Vagina (tissue), 2 donors: ENCODE measurements at regions not wholly inside any gene's neighbourhood (a gene's known extent, or its start where the extent isn't known, plus 50 kb on each side); places are given as distances from the start of the nearest gene placed in this dataset.

ENCODE experiments used
- DNase-seq, 2 donors: peaks; one replicate each; pipeline ENCODE4 v3.0.0-alpha.2; 2017; ENCODE audit errors: extremely low spot score in 2 of 2
- H3K27ac ChIP-seq: fragments of 200-600 bp; sonication (generic); one replicate; pipeline ENCODE4 v1.5.1; 2019
- H3K27me3 ChIP-seq: fragments of 200-600 bp; sonication (generic); one replicate; pipeline ENCODE4 v1.5.1; 2019
- H3K36me3 ChIP-seq, 2 donors: fragments of 200-600 bp; sonication (generic); one replicate each; pipeline ENCODE4 v1.5.1; 2017 to 2019
- H3K4me1 ChIP-seq: fragments of 200-600 bp; sonication (generic); one replicate; pipeline ENCODE4 v1.5.1; 2019
- H3K4me3 ChIP-seq, 2 donors: fragments of 200-600 bp; sonication (generic); 1 replicate in 1 of 2; 2 replicates in 1 of 2; pipeline ENCODE4 v1.5.1; 2016 to 2019
- H3K9me3 ChIP-seq: fragments of 200-600 bp; sonication (generic); one replicate; pipeline ENCODE4 v1.5.1; 2019
- POLR2A ChIP-seq, 2 donors: fragments of 450-650 bp; IDR thresholded peaks; one replicate each; pipeline ENCODE4 v1.6.1; 2017; ENCODE audit warnings: antibody characterized with exemption in 2 of 2, mild to moderate bottlenecking in 2 of 2, moderate library complexity in 2 of 2
- POLR2AphosphoS5 ChIP-seq, 2 donors: sonication (generic); formaldehyde crosslinking; IDR thresholded peaks; one replicate each; pipeline ENCODE4 v1.9.0; 2017; ENCODE audit warnings: antibody characterized with exemption in 2 of 2, mild to moderate bottlenecking in 2 of 2, low read depth in 1 of 2; ENCODE audit not compliant: insufficient read depth in 1 of 2
- intact Hi-C: fragments of 100-400 bp; cut with DNase I; formaldehyde crosslinking; loops from one replicate; pipeline ENCODE4 v1.15.1; 2023
- TF ChIP-seq, protein P1 (sequence below), 3 experiments: fragments of 450-650 bp in 2 of 3; fragments of 200-600 bp in 1 of 3; sonication (generic) in 1 of 3; IDR thresholded peaks; one replicate each; pipeline ENCODE4 v1.5.1; 2017 to 2019; ENCODE audit warnings: antibody characterized with exemption in 3 of 3, mild to moderate bottlenecking in 2 of 3, moderate library complexity in 2 of 3

GRCh38 chr1:187300081-187300480 lies 471.3 kb downstream of the PLA2G4A start:
- H3K27ac ChIP-seq = no peak overlapping the region
- no peaks in the 10 kb centered on the region for H3K4me1 ChIP-seq
- H3K36me3 ChIP-seq = no peaks in the 10 kb centered on the region
- DNase-seq = no peak
- no peaks in the 10 kb centered on the region for H3K9me3 ChIP-seq
- intact Hi-C loops = no loop called here
- no peak overlapping the region for H3K4me3 ChIP-seq
- H3K27me3 ChIP-seq = no peaks in the 10 kb centered on the region
- TF ChIP-seq, protein P1, sequence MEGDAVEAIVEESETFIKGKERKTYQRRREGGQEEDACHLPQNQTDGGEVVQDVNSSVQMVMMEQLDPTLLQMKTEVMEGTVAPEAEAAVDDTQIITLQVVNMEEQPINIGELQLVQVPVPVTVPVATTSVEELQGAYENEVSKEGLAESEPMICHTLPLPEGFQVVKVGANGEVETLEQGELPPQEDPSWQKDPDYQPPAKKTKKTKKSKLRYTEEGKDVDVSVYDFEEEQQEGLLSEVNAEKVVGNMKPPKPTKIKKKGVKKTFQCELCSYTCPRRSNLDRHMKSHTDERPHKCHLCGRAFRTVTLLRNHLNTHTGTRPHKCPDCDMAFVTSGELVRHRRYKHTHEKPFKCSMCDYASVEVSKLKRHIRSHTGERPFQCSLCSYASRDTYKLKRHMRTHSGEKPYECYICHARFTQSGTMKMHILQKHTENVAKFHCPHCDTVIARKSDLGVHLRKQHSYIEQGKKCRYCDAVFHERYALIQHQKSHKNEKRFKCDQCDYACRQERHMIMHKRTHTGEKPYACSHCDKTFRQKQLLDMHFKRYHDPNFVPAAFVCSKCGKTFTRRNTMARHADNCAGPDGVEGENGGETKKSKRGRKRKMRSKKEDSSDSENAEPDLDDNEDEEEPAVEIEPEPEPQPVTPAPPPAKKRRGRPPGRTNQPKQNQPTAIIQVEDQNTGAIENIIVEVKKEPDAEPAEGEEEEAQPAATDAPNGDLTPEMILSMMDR (IDR thresholded peaks at IDR 0.05) = no peak
- TF ChIP-seq POLR2A (IDR thresholded peaks at IDR 0.05) = no peak

GRCh38 chr1:187306710-187307415 lies 478.1 kb downstream of the PLA2G4A start:
- H3K27me3 ChIP-seq = no peaks in the 10 kb centered on the region
- no peaks in the 10 kb centered on the region for H3K9me3 ChIP-seq
- no peak overlapping the region for H3K27ac ChIP-seq
- DNase-seq = no peak
- intact Hi-C loops = no loop called here
- no peaks in the 10 kb centered on the region for H3K36me3 ChIP-seq
- H3K4me3 ChIP-seq = no peak overlapping the region
- TF ChIP-seq, protein P1 (IDR thresholded peaks at IDR 0.05) = no peak
- TF ChIP-seq POLR2A (IDR thresholded peaks at IDR 0.05) (no peak), POLR2AphosphoS5 (IDR thresholded peaks at IDR 0.05; ENCODE audit: insufficient read depth in 1 of 2, low read depth in 1 of 2) (no peak)
- no peaks in the 10 kb centered on the region for H3K4me1 ChIP-seq

DNA sequence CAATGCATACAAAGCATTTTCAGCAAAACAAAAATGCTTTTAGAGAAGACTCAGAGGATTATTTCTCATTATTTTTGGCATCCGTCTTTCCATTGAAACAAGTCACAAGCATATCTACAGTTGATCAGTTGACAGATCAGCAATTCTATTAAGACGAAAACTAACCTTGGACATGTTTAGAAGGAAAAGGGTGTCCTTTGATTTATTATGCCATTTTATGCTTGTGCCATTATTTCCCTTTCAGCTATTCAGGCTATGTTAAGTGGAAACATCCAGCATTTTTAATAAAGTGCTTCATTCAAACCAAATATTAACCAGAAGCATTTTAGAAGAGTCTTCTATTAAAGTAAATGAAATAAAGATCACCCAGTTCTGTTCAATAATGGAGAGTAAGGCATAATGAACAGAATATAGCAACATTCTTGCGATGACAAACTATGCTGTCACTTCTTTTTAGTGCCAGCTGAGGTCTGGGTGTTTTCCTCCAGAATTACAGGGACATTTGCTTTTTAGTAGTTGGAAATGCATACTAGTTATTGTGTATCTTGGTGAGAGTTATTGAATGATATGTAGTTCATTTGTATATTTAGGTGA lies 481.4 kb downstream of the PLA2G4A start:
- TF ChIP-seq, protein P1 (IDR thresholded peaks at IDR 0.05) = no peak
- TF ChIP-seq POLR2A (IDR thresholded peaks at IDR 0.05) = no peak
- no peak for TF ChIP-seq POLR2AphosphoS5 (IDR thresholded peaks at IDR 0.05; ENCODE audit: insufficient read depth in 1 of 2, low read depth in 1 of 2)
- no peaks in the 10 kb centered on the region for H3K9me3 ChIP-seq
- no peak overlapping the region for H3K4me3 ChIP-seq
- H3K4me1 ChIP-seq = no peaks in the 10 kb centered on the region
- no peak for DNase-seq
- H3K36me3 ChIP-seq = no peaks in the 10 kb centered on the region
- intact Hi-C loops = no loop called here
- H3K27me3 ChIP-seq = no peaks in the 10 kb centered on the region
- H3K27ac ChIP-seq = no peak overlapping the region

- H3K4me1 ChIP-seq = no peaks in the 10 kb centered on the region
- H3K27ac ChIP-seq = no peak overlapping the region
- H3K27me3 ChIP-seq = no peaks in the 10 kb centered on the region
- H3K4me3 ChIP-seq = no peak overlapping the region
- TF ChIP-seq, protein P1 (IDR thresholded peaks at IDR 0.05) = no peak
- no peaks in the 10 kb centered on the region for H3K9me3 ChIP-seq
- H3K36me3 ChIP-seq = no peaks in the 10 kb centered on the region
- DNase-seq = no peak
- intact Hi-C loops = no loop called here
Observed at GRCh38 chr1:187313115-187313514, 484.4 kb downstream of the PLA2G4A start.

DNA sequence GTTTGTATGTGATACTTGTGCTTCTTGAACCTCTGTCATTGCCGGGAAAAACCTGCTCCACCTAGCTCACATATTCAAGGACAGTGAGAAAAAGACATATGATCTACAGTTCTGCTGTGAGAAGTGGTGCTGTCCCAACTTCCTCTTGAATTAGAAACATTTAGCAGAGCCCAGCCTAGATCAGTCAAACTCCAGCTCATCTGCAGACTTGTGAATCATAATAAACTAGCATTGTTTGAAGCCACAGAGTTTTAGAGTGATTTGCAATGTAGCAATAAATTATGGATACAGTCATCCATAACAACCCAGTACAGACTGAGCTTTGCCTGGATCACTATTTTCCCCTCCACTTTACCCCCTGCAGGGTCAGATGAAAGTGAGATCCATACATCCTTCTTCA lies 497.8 kb downstream of the PLA2G4A start:
- DNase-seq = no peak
- TF ChIP-seq POLR2A (IDR thresholded peaks at IDR 0.05) (no peak), POLR2AphosphoS5 (IDR thresholded peaks at IDR 0.05; ENCODE audit: insufficient read depth in 1 of 2, low read depth in 1 of 2) (no peak)
- intact Hi-C loops = no loop called here
- no peaks in the 10 kb centered on the region for H3K27me3 ChIP-seq
- H3K9me3 ChIP-seq = no peaks in the 10 kb centered on the region
- H3K36me3 ChIP-seq = no peaks in the 10 kb centered on the region
- H3K4me3 ChIP-seq = no peak overlapping the region
- no peaks in the 10 kb centered on the region for H3K4me1 ChIP-seq
- no peak overlapping the region for H3K27ac ChIP-seq
